GM23248 (cell line): ENCODE measurements at regions not wholly inside any gene's neighbourhood (a gene's known extent, or its start where the extent isn't known, plus 50 kb on each side); places are given as distances from the start of the nearest gene placed in this dataset.

Experiments used
- EZH2 ChIP-seq: fragments of 200-600 bp; sonication (generic); IDR thresholded peaks from 2 replicates; pipeline ENCODE4 v1.6.1; 2018; ENCODE audit warnings: antibody characterized with exemption, mild to moderate bottlenecking; ENCODE audit not compliant: insufficient read depth, poor library complexity, severe bottlenecking
- EZH2phosphoT487 ChIP-seq: fragments of 200-600 bp; sonication (generic); IDR thresholded peaks from 2 replicates; pipeline ENCODE4 v1.6.1; 2018; ENCODE audit warnings: antibody characterized with exemption, moderate library complexity, mild to moderate bottlenecking, low read depth; ENCODE audit not compliant: insufficient read depth

DNA sequence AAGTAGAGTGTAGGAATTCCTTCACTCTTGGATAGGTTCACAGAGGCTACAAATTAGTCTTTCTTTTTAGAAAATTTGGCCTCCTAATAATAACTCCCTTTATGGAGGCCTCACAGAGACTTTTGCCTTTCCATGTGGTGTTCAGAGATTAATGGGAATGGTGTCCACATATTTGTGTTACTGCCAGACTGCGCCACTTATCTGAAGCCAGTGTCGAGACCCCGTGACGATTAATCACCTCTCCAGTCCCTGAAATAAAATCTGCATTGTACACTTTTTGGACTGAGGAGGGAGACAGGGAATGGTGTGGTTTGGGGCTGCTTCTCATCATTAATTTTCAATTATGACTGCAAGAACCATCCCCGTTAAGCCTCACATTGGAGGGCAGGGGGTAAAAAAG is 980.5 kb downstream of the FLRT2 start:
- no peak for TF ChIP-seq EZH2phosphoT487
- TF ChIP-seq EZH2: no peak
